Upper lobe of left lung (tissue), 6 donors: ENCODE measurements at regions not wholly inside any gene's neighbourhood (a gene's known extent, or its start where the extent isn't known, plus 50 kb on each side); places are given as distances from the start of the nearest gene placed in this dataset.

ENCODE experiments used
- ATAC-seq, 2 donors: fragments of 200-7000 bp; cut with Tn5 transposase; one replicate each; pipeline ENCODE4 v1.9.1; 2022; ENCODE audit warnings: mild to moderate bottlenecking in 2 of 2, moderate library complexity in 2 of 2; ENCODE audit not compliant: low FRiP score in 2 of 2
- DNase-seq, 2 donors: peaks; one replicate each; pipeline ENCODE4 v3.0.0-alpha.2; 2019 to 2020
- H3K27ac ChIP-seq, 4 donors: fragments of 200-600 bp; sonication (generic); one replicate each; pipeline ENCODE4 v1.5.1; 2016 to 2019
- H3K27me3 ChIP-seq, 4 donors: fragments of 200-600 bp; sonication (generic); one replicate each; pipeline ENCODE4 v1.5.1; 2017 to 2019
- H3K36me3 ChIP-seq, 4 donors: fragments of 200-600 bp; sonication (generic); one replicate each; pipeline ENCODE4 v1.5.1; 2016 to 2019
- H3K4me1 ChIP-seq, 4 donors: fragments of 200-600 bp; sonication (generic); one replicate each; pipeline ENCODE4 v1.5.1; 2018 to 2019
- H3K4me3 ChIP-seq, 4 donors: fragments of 200-600 bp; sonication (generic); one replicate each; pipeline ENCODE4 v1.5.1; 2017 to 2019; ENCODE audit warnings: mild to moderate bottlenecking in 2 of 4, moderate library complexity in 1 of 4
- H3K9me3 ChIP-seq, 4 donors: fragments of 200-600 bp; sonication (generic); one replicate each; pipeline ENCODE4 v1.5.1; 2018 to 2019
- EP300 ChIP-seq, 4 donors: sonication (generic); formaldehyde crosslinking; IDR thresholded peaks; one replicate each; pipeline ENCODE4 v1.5.1; 2017; ENCODE audit warnings: antibody characterized with exemption in 4 of 4, control low read depth in 2 of 4
- POLR2A ChIP-seq, 4 donors: fragments of 450-650 bp; IDR thresholded peaks; one replicate each; pipeline ENCODE4 v1.5.1; 2016 to 2017; ENCODE audit warnings: antibody characterized with exemption in 4 of 4, mild to moderate bottlenecking in 2 of 4
- POLR2AphosphoS5 ChIP-seq, 2 donors: sonication (generic); formaldehyde crosslinking; IDR thresholded peaks; one replicate each; pipeline ENCODE4 v1.5.1; 2017; ENCODE audit warnings: antibody characterized with exemption in 2 of 2
- WGBS, 2 donors: methylation state at CpG; one replicate each; pipeline ENCODE4 v1.1.5; 2017 to 2018; 5-methylcytosine and 5-hydroxymethylcytosine counted together
- TF ChIP-seq, protein P1 (sequence below), 6 experiments: fragments of 450-650 bp in 4 of 6; fragments of 200-600 bp in 2 of 6; sonication (generic) in 2 of 6; IDR thresholded peaks; one replicate each; pipeline ENCODE4 v1.5.1; 2016 to 2019; ENCODE audit warnings: antibody characterized with exemption in 6 of 6
- donor health status: DM: no; HTN: no; CAD: no; lungs with moderate emphysema.
- donor health status: DM: no; HTN: yes; CAD: no; lungs with severe emphysema.

DNA sequence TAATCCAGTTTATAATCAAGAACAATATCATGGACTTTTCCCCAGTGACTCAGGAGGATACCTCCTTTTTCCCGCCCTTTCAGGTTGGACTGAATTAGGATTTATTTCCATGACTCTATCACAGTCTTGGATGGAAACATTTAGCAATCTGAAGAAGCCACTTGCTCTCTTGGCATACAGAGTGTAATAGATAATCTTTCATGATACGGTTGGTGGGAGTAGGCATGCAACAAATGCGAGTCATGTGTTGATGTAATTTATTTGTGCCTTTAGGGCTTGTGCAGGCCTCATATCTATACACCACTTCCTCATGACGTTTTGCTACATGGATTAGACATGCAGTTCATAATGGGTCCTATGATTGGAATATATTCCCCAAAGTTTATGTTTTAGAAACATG is 54.2 kb upstream of the MCTP2 start:
- H3K27me3 ChIP-seq = no peaks in the 10 kb centered on the region
- ATAC-seq (no peak), DNase-seq (no peak)
- no peak overlapping the region for H3K4me3 ChIP-seq
- H3K36me3 ChIP-seq = no peaks in the 10 kb centered on the region
- no peak overlapping the region for H3K27ac ChIP-seq
- H3K4me1 ChIP-seq = no peaks in the 10 kb centered on the region
- no peaks in the 10 kb centered on the region for H3K9me3 ChIP-seq
- 78 to 79% methylated on average over 4 of the region's 4 CpGs for WGBS, 2 donors
- TF ChIP-seq EP300 (IDR thresholded peaks at IDR 0.05) = no peak
- no peak for TF ChIP-seq POLR2AphosphoS5 (IDR thresholded peaks at IDR 0.05)
- TF ChIP-seq, protein P1, sequence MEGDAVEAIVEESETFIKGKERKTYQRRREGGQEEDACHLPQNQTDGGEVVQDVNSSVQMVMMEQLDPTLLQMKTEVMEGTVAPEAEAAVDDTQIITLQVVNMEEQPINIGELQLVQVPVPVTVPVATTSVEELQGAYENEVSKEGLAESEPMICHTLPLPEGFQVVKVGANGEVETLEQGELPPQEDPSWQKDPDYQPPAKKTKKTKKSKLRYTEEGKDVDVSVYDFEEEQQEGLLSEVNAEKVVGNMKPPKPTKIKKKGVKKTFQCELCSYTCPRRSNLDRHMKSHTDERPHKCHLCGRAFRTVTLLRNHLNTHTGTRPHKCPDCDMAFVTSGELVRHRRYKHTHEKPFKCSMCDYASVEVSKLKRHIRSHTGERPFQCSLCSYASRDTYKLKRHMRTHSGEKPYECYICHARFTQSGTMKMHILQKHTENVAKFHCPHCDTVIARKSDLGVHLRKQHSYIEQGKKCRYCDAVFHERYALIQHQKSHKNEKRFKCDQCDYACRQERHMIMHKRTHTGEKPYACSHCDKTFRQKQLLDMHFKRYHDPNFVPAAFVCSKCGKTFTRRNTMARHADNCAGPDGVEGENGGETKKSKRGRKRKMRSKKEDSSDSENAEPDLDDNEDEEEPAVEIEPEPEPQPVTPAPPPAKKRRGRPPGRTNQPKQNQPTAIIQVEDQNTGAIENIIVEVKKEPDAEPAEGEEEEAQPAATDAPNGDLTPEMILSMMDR (IDR thresholded peaks at IDR 0.05) = no peak
- no peak for TF ChIP-seq POLR2A (IDR thresholded peaks at IDR 0.05)

DNA sequence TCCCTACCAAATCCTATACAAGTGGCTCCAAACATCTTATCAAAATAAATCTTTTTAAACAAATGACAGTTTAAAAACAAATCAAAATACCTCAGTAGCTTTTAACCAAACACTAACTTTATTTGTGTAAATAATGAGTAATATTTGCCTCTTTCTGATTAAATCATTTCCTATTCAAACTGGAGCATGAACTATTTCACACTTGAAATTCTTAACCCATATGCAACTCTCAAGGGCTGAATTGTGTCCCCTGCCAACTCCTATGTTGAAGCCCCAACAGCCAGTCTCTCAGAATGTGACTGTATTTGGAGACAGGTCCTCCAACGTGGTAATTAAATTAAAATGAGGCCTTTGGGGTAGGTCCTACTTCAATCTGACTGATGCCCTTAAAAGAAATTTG is 55.9 kb upstream of the MCTP2 start:
- 31 to 53% methylated on average over 1 of the region's 1 CpG for WGBS, 2 donors
- H3K4me3 ChIP-seq = no peak overlapping the region
- no peaks in the 10 kb centered on the region for H3K36me3 ChIP-seq
- no peaks in the 10 kb centered on the region for H3K27me3 ChIP-seq
- no peak overlapping the region for H3K27ac ChIP-seq
- DNase-seq (no peak), ATAC-seq (no peak)
- H3K4me1 ChIP-seq = no peaks in the 10 kb centered on the region
- no peak for TF ChIP-seq EP300 (IDR thresholded peaks at IDR 0.05)
- TF ChIP-seq, protein P1 (IDR thresholded peaks at IDR 0.05) = no peak
- TF ChIP-seq POLR2AphosphoS5 (IDR thresholded peaks at IDR 0.05) = no peak
- no peak for TF ChIP-seq POLR2A (IDR thresholded peaks at IDR 0.05)
- no peaks in the 10 kb centered on the region for H3K9me3 ChIP-seq

DNA sequence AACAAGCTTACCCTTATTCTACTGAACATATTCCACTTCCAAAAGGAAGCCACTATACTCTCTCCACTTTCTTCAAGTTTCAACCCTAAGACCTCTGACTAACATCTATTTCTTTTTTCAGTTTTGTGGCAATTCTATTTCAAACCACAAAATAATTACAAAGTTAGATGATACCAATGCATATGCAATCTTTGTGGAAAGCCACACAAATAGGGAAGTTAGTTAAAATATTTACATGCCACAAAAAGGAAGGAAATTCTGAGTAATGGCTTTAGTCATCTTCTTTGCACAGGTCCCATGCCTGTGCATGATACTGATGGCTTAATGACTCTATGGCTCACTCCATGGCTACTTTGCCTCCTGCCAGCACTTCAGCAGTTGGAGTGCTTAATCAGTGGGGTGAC is 57.0 kb upstream of the MCTP2 start:
- H3K9me3 ChIP-seq = no peaks in the 10 kb centered on the region
- H3K36me3 ChIP-seq = no peaks in the 10 kb centered on the region
- no peaks in the 10 kb centered on the region for H3K27me3 ChIP-seq
- ATAC-seq (peak; percentile 80 to 83), DNase-seq (peak in 1 of 2 donors; percentile 43)
- no peak overlapping the region for H3K4me3 ChIP-seq
- peak overlapping the region in 2 of 4 donors; percentile 30 to 60 for H3K27ac ChIP-seq
- TF ChIP-seq EP300 (IDR thresholded peaks at IDR 0.05) (peak in 1 of 4 donors; percentile 76), POLR2AphosphoS5 (IDR thresholded peaks at IDR 0.05) (peak in 1 of 2 donors; percentile 60), POLR2A (IDR thresholded peaks at IDR 0.05) (no peak)
- TF ChIP-seq, protein P1 (IDR thresholded peaks at IDR 0.05) = no peak
- H3K4me1 ChIP-seq = no peaks in the 10 kb centered on the region

DNA sequence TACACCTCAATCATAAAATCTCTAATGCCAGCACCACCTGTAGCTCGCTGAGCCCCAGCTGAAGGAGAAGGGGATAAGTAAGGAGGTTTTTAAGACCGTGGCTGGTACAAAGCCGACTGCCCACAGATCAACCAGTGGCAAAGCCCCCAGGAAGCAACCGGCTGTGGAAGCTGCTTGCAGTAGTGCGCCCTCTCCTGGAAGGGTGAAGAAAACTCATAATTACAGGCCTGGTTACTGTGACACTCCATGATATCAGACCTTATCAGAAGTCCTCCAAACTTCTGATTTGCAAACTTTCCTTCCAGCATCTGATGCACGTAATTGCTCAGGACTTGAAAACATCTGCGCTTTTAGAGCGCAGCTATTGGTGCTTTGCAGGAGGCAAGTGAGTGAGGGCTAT is 63.1 kb upstream of the MCTP2 start:
- Histone ChIP-seq H3K27ac (no peak overlapping the region), H3K36me3 (no peaks in the 10 kb centered on the region), H3K27me3 (no peaks in the 10 kb centered on the region), H3K4me3 (no peak overlapping the region), H3K4me1 (no peaks in the 10 kb centered on the region), H3K9me3 (no peaks in the 10 kb centered on the region)
- ATAC-seq (no peak), DNase-seq (no peak)
- 90 to 95% methylated on average over 8 of the region's 8 CpGs for WGBS, 2 donors
- TF ChIP-seq POLR2A (IDR thresholded peaks at IDR 0.05) (no peak), POLR2AphosphoS5 (IDR thresholded peaks at IDR 0.05) (no peak), EP300 (IDR thresholded peaks at IDR 0.05) (no peak)
- TF ChIP-seq, protein P1 (IDR thresholded peaks at IDR 0.05) = no peak

DNA sequence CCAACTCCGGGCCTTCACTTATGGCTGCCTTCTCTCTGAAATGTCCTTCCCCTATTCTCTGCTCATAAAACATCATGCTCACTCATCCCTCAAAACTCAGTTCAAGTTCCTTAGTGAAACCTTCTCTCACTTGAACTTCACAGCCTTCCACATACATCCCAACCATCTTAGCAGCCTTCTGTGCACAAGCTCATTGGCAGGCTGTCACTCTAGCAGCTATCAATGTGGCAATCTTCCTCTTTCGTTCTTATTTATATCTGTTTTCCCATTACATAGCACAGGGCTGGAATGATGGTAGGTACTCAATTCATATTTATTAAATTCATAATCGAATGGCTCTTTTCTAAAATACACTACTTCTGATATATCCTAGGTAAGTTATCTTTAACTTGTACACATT is 66.4 kb upstream of the MCTP2 start:
- Histone ChIP-seq H3K4me3 (no peak overlapping the region), H3K27ac (no peak overlapping the region), H3K27me3 (no peaks in the 10 kb centered on the region), H3K9me3 (no peaks in the 10 kb centered on the region), H3K36me3 (no peaks in the 10 kb centered on the region), H3K4me1 (no peaks in the 10 kb centered on the region)
- WGBS, 2 donors = 72 to 73% methylated on average over 3 of the region's 3 CpGs
- peak in 1 of 2 donors; percentile 12 for ATAC-seq
- DNase-seq = no peak
- TF ChIP-seq, protein P1 (IDR thresholded peaks at IDR 0.05) = no peak
- no peak for TF ChIP-seq EP300 (IDR thresholded peaks at IDR 0.05)
- no peak for TF ChIP-seq POLR2AphosphoS5 (IDR thresholded peaks at IDR 0.05)
- no peak for TF ChIP-seq POLR2A (IDR thresholded peaks at IDR 0.05)
